ENCODE measurements at regions not wholly inside any gene's neighbourhood (a gene's known extent, or its start where the extent isn't known, plus 50 kb on each side); places are given as distances from the start of the nearest gene placed in this dataset.
"Not testable (repeated sequence)": the region's sequence is repeated elsewhere in the genome, so short reads cannot be mapped to it uniquely, and the experiment has no call there.

- peak; percentile 89 to 91 for DNase-seq (ENCODE audit: low read depth in 2 of 2)
Observed at GRCh38 chr3:20648921-20649381, 462.9 kb upstream of the SGO1 start.

- DNase-seq (ENCODE audit: low read depth in 2 of 2) = peak; percentile 88 to 91
Observed at GRCh38 chr3:20648294-20648693, 462.3 kb upstream of the SGO1 start.

- DNase-seq (ENCODE audit: low read depth in 2 of 2) = no peak
Observed at GRCh38 chr3:20646425-20646824, 460.4 kb upstream of the SGO1 start.

GRCh38 chr3:20645340-20645739 lies 459.3 kb upstream of the SGO1 start:
- no peak for DNase-seq (ENCODE audit: low read depth in 2 of 2)

- no peak for DNase-seq (ENCODE audit: low read depth in 2 of 2)
Observed at GRCh38 chr3:20637729-20638128, 451.7 kb upstream of the SGO1 start.

- DNase-seq (ENCODE audit: low read depth in 2 of 2) = peak; percentile 45 to 49
Observed at GRCh38 chr3:20622304-20622703, 436.3 kb upstream of the SGO1 start.

DNA sequence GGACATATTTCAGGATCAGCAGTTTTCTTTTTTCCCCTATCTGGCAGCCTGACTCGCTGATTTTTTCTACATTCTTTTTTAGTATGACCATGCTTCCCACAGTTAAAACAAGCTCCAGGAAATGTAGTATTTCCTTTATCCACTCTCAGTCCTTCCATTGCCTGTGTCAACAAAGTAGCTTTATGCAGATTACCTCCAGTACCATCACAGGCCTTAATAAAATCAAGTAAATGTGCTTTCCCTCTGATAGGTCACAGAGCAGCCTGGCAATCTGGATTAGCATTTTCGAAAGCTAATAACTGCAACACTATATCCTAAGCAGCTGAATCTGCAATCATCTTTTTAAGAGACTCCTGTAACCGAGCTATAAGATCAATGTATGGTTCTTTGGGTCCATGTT lies 432.6 kb upstream of the SGO1 start:
- DNase-seq (ENCODE audit: low read depth in 2 of 2) = not testable (repeated sequence)

DNA sequence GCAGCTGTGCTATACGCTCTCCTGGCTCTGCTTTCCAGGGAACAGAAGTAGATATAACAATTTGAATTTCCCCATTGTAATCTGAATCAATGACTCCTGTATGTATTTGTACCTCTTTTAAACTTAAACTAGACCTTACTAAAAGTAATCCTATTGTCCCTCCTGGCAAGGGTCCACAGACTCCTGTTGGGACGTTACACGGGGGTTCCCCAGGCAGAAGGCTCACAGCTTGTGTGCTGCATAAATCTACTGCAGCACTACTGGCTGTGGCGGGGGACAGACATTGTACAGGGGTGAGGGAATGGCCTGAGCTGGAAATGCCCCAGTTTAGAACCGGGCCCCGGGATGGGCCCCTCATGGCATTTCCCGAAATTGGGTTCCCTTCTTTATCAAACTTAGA lies 432.2 kb upstream of the SGO1 start:
- not testable (repeated sequence) for DNase-seq (ENCODE audit: low read depth in 2 of 2)

- DNase-seq (ENCODE audit: low read depth in 2 of 2) = not testable (repeated sequence)
Observed at GRCh38 chr3:20615982-20616381, 430.0 kb upstream of the SGO1 start.

DNA sequence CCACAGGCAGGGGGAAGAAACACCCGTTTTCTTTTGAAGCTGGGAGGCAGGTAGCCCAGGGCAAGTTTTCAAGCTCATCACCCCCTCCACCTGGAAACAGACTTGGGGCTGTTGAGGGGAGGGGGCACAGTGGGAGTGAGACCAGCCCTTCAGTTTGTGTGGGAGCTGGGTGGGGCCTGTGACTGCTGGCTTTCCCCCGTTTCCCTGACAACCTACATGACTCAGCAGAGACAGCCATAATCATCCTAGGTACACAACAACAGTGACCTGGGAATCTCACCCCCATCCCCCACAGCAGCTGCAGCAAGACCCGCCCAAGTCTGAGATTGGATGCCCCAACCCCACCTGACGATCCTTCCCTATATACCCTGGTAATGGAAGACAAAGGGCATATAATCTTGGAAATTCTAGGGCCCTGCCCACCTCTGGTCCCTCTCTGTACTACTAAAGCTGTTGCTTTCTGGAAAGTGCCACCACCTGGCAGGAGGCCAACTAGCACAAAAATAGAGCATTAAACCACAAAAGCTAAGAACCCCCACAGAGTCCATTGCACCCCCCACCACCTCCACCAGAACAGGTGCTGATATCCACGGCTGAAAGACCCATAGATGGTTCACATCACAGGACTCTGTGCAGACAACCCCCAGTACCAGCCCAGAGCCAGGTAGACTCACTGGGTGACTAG lies 422.2 kb upstream of the SGO1 start:
- DNase-seq (ENCODE audit: low read depth in 2 of 2) = no peak

GRCh38 chr3:20604659-20605058 lies 418.7 kb upstream of the SGO1 start:
- DNase-seq (ENCODE audit: low read depth in 2 of 2) = no peak

- DNase-seq (ENCODE audit: low read depth in 2 of 2) = no peak
Observed at GRCh38 chr3:20589275-20589674, 403.3 kb upstream of the SGO1 start.

DNA sequence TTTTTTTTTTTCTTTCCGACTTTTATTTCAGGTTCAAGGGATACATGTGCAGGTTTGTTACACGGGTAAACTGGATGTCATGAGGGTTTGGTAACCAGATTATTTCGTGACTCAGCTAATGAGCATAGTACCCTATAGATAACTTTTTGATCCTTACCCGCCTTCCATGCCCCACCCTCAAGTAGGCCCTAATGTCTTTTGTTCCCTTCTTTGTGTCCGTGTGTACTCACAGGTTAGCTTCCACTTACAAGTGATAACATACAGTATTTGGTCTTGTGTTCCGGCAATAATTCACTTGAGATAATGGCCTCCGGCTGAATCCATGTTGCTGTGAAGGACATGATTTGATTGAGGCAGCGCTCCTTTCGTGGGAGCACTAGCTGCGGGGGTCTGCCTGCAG lies 402.8 kb upstream of the SGO1 start:
- DNase-seq (ENCODE audit: low read depth in 2 of 2) = no peak

DNA sequence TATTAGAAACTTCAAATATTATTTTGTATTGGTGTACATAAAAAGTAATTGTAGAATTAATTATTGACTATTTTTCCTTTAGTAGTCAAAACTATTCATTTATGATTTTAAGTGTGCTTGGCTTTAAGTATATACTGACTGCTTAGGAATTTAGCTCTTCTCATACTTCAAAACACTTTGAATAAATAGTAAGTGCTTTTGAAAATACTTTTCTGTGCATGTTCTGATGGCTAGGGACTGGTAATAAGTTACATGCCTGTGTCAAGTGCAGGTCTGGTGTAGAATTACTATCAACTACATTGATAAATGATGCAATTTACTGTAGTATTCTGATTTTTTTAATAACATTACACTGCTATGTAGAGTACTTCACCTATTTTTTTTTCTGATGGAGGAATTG lies 397.6 kb upstream of the SGO1 start:
- no peak for DNase-seq (ENCODE audit: low read depth in 2 of 2)

DNA sequence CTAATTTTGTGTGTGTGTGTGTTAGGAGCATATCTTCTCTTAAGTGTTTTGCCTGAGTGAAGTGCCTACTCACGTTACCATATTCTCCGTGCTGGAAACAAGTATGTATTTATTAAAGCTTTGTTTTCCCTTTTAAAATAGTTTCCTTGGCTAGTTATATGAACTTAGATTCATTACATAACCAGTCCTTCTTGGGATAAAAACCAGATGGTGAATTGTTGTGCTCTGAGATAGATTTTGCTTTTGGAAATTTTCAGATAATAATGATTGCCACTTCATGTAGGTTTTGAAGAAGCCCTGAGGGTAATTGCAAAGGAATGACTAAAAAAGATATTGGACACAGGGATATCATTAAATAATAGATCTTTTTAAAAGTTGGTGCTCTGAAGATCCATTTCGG lies 390.2 kb upstream of the SGO1 start:
- no peak for DNase-seq (ENCODE audit: low read depth in 2 of 2)

DNA sequence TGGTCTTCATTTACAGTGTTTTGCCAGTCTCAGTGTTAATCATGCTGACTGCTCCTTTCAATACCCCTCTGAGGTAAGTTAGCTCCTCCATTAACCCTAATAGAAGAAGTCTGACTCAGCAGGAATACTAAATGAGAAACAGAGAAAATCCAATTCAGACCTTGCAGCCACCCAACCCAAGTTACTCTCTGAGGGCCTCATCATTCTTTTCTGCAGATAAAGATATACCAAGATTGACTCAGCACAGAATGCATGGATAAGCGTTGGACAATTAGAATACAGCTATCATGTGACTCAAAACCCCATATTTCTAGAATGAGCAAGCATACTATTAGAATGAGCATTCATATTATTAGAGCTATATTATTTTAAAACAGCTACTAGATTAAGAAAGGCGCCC lies 389.1 kb upstream of the SGO1 start:
- DNase-seq (ENCODE audit: low read depth in 2 of 2) = peak; percentile 86 to 88

DNA sequence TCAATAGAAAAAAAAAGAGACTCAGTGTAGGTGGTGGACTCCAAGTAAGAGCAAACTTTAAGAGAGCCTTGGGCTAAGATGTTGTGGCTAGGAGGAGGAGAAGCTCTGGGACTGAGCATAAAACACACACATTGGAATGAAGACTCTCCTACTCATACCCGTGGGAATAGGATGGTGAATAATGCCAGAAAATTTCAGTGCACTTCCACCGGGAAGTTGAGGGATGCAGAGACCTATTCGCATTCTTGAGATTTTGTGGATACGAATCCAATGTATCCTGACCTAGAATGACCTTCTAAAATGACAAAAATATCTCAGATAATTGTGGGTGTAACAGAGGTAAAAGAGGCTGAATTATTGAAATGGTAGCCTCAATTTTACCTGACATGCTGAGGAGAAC lies 388.7 kb upstream of the SGO1 start:
- DNase-seq (ENCODE audit: low read depth in 2 of 2) = peak; percentile 90 to 91

DNA sequence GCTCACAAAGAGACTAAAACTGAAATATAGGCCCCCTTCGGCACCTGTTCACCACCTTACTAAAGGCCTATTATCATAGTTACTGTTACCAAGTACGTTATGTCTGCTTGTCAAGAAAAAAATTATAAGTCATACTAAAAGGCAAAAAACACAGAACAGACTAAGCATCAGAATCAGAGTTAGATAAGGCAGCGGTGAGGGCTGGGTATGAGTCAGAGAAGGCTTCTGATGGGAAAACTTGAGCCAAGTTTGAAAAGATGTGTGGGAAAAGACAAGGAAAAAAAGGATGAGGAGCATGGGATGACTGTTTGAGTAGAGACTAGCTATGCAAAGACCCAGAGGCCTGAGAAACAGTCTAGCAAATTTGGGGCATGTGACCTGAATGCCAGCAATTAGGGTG lies 387.2 kb upstream of the SGO1 start:
- peak; percentile 9 to 21 for DNase-seq (ENCODE audit: low read depth in 2 of 2)

DNA sequence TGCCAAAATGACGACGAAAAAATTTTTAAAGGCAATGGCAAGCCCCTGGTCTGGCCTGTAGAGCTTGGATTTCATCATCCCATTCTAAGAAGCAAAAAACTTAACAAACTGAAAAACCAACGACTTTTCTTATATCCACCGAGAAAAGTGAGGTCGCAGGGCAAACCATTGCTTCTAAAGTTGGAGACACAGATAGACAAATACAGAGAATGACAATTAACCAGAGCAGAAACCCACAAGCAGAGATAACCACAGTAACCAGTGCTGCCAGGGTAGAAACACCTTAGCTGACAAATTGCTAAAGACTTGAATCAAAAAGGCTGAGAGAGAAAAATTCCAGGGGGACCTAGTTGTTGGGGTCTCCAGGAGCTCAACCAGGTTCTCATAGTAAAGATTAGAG lies 386.5 kb upstream of the SGO1 start:
- no peak for DNase-seq (ENCODE audit: low read depth in 2 of 2)

- no peak for DNase-seq (ENCODE audit: low read depth in 2 of 2)
Observed at GRCh38 chr3:20569310-20569709, 383.3 kb upstream of the SGO1 start.

- DNase-seq (ENCODE audit: low read depth in 2 of 2) = no peak
Observed at GRCh38 chr3:20564966-20565365, 379.0 kb upstream of the SGO1 start.

DNA sequence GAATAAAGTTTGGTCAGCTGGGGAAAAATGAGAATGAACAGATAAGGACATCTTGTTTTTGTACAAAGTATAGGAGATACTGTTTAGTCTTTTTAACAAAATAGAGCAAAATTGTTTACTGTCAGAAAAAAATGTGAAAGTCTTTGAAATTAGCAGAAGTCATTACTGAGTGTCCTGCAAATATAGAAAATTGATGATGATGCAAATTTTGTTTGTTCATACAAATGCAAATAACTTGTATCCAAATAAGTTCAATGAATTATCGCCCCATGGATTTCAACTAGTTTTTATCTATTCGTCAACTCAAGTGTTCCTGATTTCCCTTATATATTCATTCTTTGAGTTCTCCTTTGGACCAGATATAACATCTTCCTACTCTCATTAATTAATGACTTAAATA lies 378.0 kb upstream of the SGO1 start:
- no peak for DNase-seq (ENCODE audit: low read depth in 2 of 2)

DNA sequence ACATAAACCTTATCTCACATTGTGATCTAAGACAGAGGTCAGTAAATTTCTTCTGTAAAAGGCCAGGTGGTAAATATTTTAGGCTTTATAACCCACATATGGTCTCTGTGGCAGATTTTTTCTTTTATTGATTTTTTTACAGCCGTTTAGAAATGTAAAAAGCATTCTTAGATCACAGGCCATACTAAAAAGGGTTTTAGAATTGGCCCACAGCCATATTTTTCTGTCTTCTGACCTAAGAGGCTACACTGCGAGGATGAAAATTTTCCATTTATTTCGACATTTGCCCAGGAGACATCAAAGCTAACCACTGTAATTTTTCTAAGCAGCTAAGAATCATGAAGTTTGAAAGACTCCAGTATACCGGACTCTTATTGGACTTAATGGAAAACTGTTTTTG lies 377.2 kb upstream of the SGO1 start:
- no peak for DNase-seq (ENCODE audit: low read depth in 2 of 2)

- no peak for DNase-seq (ENCODE audit: low read depth in 2 of 2)
Observed at GRCh38 chr3:20561166-20561565, 375.2 kb upstream of the SGO1 start.
